ENCODE measurements at regions not wholly inside any gene's neighbourhood (a gene's known extent, or its start where the extent isn't known, plus 50 kb on each side); places are given as distances from the start of the nearest gene placed in this dataset.

- Histone ChIP-seq H3K9ac (ENCODE audit: control insufficient read depth, insufficient read depth, low read length) (no peak overlapping the region), H3K27ac (ENCODE audit: control insufficient read depth, insufficient read depth) (no peak overlapping the region), H4K20me1 (ENCODE audit: control insufficient read depth, insufficient read depth) (no peaks in the 10 kb centered on the region), H3K4me1 (ENCODE audit: control insufficient read depth, insufficient read depth, low read length) (peaks cover 16% of the 10 kb centered on the region), H3K4me3 (no peak overlapping the region), H3K27me3 (replicated peaks in 1 of 2; ENCODE audit: control insufficient read depth in 2 of 2, insufficient read depth in 2 of 2, low read length in 1 of 2) (no peaks in the 10 kb centered on the region), H2AFZ (ENCODE audit: control insufficient read depth, low read depth, low read length) (no peak overlapping the region), H3K4me2 (ENCODE audit: control insufficient read depth, insufficient read depth) (no peak overlapping the region), H3K9me3 (replicated peaks; ENCODE audit: control insufficient read depth, insufficient read depth, low read length) (no peaks in the 10 kb centered on the region; the same call in 2 of the 3 replicates), H3K36me3 (ENCODE audit: control insufficient read depth in 2 of 2, insufficient read depth in 2 of 2, low read length in 1 of 2) (no peaks in the 10 kb centered on the region), H3K79me2 (ENCODE audit: control insufficient read depth, insufficient read depth, low read length) (peaks cover under 1% of the 10 kb centered on the region; the same call in 1 of the 2 replicates)
- ChIA-PET CTCF (no interaction called here), RAD21 (ENCODE audit: unreplicated experiment) (no interaction called here), SMC1A (ENCODE audit: uncharacterized antibody, unreplicated experiment) (interaction anchor here (0.6 to 1.1 kb wide), 3 partner anchors 13 to 22 kb away, joined by 3 to 4 read pairs (median 4); no protein-coding TSS in a partner anchor), POLR2A (no interaction called here)
- 92% methylated on average over 8 of the region's 8 CpGs for WGBS (ENCODE audit: insufficient coverage, insufficient replicate concordance, low lambda C conversion rate, missing lambda C conversion rate)
- no TSS peak for BruUV-seq (replicated peaks)
- in situ Hi-C loops (cut with MboI): no loop called here
- peak; percentile 94 for TF ChIP-seq TCF7 (IDR thresholded peaks at IDR 0.05; ENCODE audit: borderline replicate concordance)
- TF ChIP-seq RUNX3 (IDR thresholded peaks at IDR 0.05; ENCODE audit: low read length): peak; percentile 87
- no peak for TF ChIP-seq RB1 (IDR thresholded peaks at IDR 0.05; ENCODE audit: borderline replicate concordance)
- TF ChIP-seq POLR2AphosphoS2 (IDR thresholded peaks at IDR 0.05; ENCODE audit: low read depth, low read length): no peak
- peak; percentile 64 for TF ChIP-seq BCL3 (IDR thresholded peaks at IDR 0.05; ENCODE audit: borderline replicate concordance, insufficient read depth, low read depth, low read length, poor library complexity, severe bottlenecking)
- FAIRE-seq: no peak
- ATAC-seq: no peak
- no peak for DNase-seq (ENCODE audit: low read depth, low spot score)
- intact Hi-C loops (cut with micrococcal nuclease; ENCODE audit: unreplicated experiment): no loop called here
Measured at GRCh38 chr5:60526336-60526875, 173.6 kb downstream of the DEPDC1B start.
